ENCODE measurements at regions not wholly inside any gene's neighbourhood (a gene's known extent, or its start where the extent isn't known, plus 50 kb on each side); places are given as distances from the start of the nearest gene placed in this dataset.

DNA sequence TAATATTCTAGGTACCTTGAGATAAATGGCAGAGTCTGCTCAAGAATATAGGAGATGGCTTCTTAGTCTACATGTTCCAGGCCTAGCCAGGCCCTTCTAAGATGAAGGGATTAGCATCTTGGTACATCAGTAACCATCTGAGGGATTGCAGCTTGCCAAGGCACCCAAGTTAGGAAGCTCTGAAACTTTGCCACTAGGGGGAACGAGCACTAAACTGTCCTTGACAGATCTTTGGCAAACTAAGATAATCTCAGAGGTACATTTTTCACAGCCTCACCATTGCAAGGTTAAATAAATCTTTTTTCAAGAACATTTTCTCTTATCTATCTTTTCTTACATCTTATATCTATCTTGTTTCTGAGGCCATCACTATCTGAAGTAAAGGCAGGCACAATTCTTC is 351.2 kb downstream of the RAP2B start:
- no peak overlapping the region for H3K9ac ChIP-seq (ENCODE audit: low read length)
- H3K27me3 ChIP-seq (ENCODE audit: insufficient read depth, low read length), result no peaks in the 10 kb centered on the region
- DNase-seq (ENCODE audit: low read depth, low spot score) (peak; percentile 7), ATAC-seq (peak; percentile 76)
- no peaks in the 10 kb centered on the region for H3K36me3 ChIP-seq (ENCODE audit: control insufficient read depth in 1 of 2, insufficient read depth in 2 of 2, low read length in 2 of 2)
- CTCF ChIA-PET, result interaction anchor here (1.1 to 1.2 kb wide), 2 partner anchors 11 to 18 kb away, joined by 4 read pairs; no protein-coding TSS in a partner anchor
- no peak overlapping the region for H3K4me2 ChIP-seq (ENCODE audit: low read length)
- POLR2A ChIA-PET, result no interaction called here
- no peaks in the 10 kb centered on the region for H4K20me1 ChIP-seq (ENCODE audit: insufficient read depth)
- no peak overlapping the region for H3K27ac ChIP-seq (ENCODE audit: low read depth, low read length)
- H3K4me3 ChIP-seq (replicated peaks in 1 of 2; ENCODE audit: low read depth in 1 of 2, low read length in 2 of 2), result no peak overlapping the region
- no peaks in the 10 kb centered on the region for H3K9me2 ChIP-seq (ENCODE audit: insufficient read depth)
- H3K9me3 ChIP-seq (ENCODE audit: control insufficient read depth in 1 of 2, insufficient read depth in 1 of 2, low read depth in 1 of 2, low read length in 2 of 2), result no peaks in the 10 kb centered on the region
- TF ChIP-seq CTCF (IDR thresholded peaks at IDR 0.05 in 2 of 3, conservative IDR thresholded peaks at IDR 0.05 in 1 of 3; ENCODE audit: borderline replicate concordance in 1 of 3, insufficient read depth in 1 of 3, low read depth in 2 of 3, low read length in 2 of 3), result peak; percentile 14 to 60 (median 58); a peak in 5 of 6 replicates
- TF ChIP-seq ATF3 (IDR thresholded peaks at IDR 0.05), result no peak
- no peak for TF ChIP-seq CBX3 (IDR thresholded peaks at IDR 0.05; ENCODE audit: low read depth)
- TF ChIP-seq, protein P1, sequence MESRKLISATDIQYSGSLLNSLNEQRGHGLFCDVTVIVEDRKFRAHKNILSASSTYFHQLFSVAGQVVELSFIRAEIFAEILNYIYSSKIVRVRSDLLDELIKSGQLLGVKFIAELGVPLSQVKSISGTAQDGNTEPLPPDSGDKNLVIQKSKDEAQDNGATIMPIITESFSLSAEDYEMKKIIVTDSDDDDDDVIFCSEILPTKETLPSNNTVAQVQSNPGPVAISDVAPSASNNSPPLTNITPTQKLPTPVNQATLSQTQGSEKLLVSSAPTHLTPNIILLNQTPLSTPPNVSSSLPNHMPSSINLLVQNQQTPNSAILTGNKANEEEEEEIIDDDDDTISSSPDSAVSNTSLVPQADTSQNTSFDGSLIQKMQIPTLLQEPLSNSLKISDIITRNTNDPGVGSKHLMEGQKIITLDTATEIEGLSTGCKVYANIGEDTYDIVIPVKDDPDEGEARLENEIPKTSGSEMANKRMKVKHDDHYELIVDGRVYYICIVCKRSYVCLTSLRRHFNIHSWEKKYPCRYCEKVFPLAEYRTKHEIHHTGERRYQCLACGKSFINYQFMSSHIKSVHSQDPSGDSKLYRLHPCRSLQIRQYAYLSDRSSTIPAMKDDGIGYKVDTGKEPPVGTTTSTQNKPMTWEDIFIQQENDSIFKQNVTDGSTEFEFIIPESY (IDR thresholded peaks at IDR 0.05; ENCODE audit: extremely low read depth, insufficient replicate concordance, low read length), result no peak
- TF ChIP-seq FOSL1 (IDR thresholded peaks at IDR 0.05; ENCODE audit: low read depth), result no peak
- no peak for TF ChIP-seq YY1 (IDR thresholded peaks at IDR 0.05; ENCODE audit: extremely low read depth, insufficient replicate concordance, low read depth, low read length)
- TF ChIP-seq RAD21 (IDR thresholded peaks at IDR 0.05; ENCODE audit: low read depth), result peak; percentile 20; the same call in 1 of the 2 replicates
- H3K79me2 ChIP-seq (ENCODE audit: insufficient read depth, low read length), result no peaks in the 10 kb centered on the region
- H3K4me1 ChIP-seq (ENCODE audit: control insufficient read depth in 1 of 2, insufficient read depth in 2 of 2, low read length in 2 of 2), result no peaks in the 10 kb centered on the region
- H2AFZ ChIP-seq (ENCODE audit: low read depth, low read length, poor library complexity, severe bottlenecking), result peak overlapping the region; percentile 32
- RAD21 ChIA-PET (ENCODE audit: low non-redundant PET in 1 of 2, low total read pairs in 2 of 2, uncharacterized antibody in 2 of 2, unreplicated experiment in 2 of 2), result no interaction called here
- no TSS peak for BruUV-seq (replicated peaks)
- intact Hi-C loops (cut with micrococcal nuclease), result no loop called here

Data from HCT116 (cell line).